GM19397 (cell line): ENCODE measurements at regions not wholly inside any gene's neighbourhood (a gene's known extent, or its start where the extent isn't known, plus 50 kb on each side); places are given as distances from the start of the nearest gene placed in this dataset.

Source experiments
- ATAC-seq: cut with Tn5 transposase; IDR thresholded peaks from one replicate; pipeline ENCODE4 v1.9.1; 2021; ENCODE audit warnings: mild to moderate bottlenecking, moderate library complexity; ENCODE audit not compliant: unreplicated experiment

DNA sequence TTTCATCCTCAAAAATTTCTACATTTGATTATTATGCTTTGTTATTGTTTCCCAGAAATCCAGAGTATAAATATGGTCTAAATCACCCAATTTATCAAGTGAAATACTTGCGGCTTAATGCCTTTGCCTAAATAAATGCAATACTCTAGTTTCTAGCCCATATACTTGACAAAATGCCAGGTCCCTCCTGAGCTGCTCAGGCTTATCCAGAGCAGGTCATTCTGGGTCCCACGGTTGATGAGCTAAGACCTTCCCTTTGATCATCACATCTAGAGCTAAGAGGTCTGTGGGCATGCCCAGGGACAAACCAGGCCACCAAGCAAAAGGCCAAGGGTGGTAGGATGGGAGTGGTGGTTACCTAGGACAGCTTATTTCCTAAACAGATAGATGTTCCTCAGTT lies 180.1 kb downstream of the SMIM20 start:
- no peak for ATAC-seq

DNA sequence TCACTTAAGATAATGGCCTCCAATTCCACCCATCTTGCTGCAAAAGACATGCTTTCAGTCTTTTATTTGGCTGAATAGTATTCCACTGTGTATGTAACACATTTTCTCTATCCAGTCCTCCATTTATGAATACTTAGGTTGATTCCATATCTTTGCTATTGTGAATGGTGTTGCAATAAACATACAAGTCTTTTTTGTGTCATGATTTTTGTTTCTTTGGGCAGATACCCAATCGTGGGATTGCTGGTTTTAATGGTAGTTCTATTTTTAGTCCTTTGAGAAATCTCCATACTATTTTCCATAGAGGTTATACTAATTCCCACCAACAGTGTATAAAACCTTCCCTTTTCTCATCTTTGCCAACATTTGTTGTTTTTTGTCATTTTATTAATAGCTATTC lies 180.9 kb downstream of the SMIM20 start:
- no peak for ATAC-seq

DNA sequence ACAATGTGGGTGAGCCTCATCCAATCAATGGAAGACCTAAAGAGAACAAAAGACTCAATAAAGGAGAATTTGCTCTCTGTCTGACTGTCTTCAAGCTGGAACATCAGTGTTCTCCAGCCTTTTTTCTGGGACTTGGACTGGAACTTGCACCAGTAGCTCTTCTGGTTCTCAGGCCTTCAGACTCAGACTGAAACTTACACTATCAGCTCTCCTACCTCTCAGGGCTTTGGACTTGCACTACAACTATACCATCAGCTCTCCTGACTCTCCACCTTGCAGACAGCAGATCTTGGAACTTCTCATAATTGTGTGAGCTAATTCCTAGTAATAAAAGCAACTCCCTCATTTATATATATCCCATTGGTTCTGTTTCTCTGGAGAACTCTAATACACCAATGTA lies 185.9 kb downstream of the SMIM20 start:
- no peak for ATAC-seq

DNA sequence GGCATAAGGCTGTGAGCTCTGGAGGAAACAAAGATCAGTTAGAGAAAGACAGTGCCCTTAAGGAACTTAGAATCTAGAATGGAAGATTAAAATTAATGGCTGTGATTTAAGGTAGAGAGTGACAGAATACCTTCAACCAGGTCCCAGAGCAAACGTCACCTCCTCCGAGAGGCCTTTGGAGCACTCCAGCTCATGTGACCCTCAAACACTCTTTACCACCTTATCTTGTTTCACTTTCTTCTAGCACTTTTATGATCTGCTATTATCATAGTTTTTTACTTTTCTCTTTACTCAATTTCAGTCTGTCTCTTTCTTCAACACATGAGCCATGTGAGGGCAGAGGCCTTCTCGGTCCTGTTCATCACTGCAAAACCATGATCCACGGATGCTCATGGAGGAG lies 187.0 kb downstream of the SMIM20 start:
- ATAC-seq = no peak

DNA sequence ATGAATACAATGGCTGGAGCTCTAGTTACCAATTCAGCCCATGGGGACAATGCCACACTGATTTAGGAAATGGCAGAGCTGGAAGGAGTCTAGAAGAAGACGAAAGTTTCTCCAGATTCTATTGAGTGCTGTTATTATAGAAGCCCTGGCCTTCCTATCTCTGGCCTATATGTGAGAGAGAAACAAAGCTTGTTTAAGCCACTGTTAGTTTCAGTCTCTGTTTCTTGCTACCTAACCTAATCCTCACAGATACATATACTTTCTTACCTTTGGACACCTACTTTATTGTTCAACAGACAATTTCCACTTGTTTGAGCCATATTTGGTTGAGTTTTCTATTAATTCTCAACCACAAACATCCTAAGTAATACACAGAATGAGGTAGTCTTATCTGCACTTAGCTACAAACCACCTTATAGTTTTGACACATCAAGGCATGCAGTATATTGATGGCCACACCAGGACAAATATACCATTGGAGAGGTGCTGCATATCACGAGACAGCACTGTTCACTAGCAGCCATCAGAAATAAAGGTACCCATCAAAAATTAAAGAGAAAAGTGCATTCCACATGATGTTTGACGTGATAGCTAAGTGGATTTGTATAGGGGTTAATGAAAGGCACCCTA lies 190.2 kb downstream of the SMIM20 start:
- ATAC-seq = no peak

DNA sequence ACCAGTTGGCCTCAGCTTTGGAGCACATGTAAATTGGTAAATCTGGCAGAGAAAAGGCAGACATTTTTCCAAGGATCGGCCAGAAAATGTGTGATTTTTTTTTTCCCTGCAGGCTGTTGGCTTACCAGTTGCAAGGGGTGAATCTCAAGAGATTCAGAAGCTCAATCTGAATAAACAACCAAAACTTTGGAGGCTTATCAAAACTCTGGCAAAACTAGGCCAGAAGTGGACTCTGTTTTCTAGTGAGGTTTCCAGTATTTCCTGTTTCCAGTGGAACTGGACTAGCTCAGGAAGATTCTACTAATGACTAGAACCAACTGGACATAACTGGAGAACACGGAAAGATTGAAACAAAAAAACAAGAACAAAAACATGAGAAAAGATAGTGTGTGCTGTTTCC lies 191.3 kb downstream of the SMIM20 start:
- ATAC-seq = no peak

DNA sequence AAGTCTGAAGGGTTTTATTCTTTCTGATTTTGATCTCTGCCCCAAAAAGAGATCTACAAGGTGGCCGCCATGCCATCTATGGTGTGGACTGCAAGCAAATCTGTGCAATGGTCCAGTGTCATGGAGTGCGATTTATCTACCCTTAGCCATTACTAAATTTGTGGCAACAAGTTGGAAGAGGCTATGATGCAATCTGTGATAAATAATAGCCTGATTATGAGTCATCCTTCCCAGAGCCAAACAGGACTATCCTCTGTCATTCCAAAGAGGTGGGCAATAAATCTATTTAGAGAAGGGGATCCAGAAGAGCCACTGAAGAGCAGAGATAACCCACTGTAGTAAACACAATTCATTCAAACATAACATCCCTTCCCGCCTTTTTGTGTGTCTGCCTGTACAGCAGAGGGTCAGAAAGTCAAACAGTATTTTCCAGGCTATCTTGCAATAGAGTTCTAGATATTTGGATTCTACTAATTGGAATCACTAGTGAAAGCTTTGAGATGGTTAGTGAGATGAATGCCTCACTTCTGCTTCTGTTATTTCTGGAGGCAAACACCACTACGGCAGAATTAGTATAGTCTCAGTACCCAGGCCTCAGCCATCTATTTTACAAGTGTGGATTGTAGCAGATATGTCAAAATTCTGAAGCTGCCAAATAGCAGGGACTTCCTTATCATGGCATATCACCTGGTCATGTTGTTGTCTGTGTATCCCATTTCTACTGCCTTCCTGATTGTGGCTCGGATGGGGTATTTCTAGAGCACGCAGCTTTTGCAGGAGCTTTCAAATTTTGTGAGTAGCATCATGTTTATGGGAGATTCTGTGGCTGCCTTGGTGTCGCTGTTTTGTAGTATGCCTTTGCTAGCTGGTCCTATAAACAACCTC lies 192.0 kb downstream of the SMIM20 start:
- no peak for ATAC-seq

DNA sequence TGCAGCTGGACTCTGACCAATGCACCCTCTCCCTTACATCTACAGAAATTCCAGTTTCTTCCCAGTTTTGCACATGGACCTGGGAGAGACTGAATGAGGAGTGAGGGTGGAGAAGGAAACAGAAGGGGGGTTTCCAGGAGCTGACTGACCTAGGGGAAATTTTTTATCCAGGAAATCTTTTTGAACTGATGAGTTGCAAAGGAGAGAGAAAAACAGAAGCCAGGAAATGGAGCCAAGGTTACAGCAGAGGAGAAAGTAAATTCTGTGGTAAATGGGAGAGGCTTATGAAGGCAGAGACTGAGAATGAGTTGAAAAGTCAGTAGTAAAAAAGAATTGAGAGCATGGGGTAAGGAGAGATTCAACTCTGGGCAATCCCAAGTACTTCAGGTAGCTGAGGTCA lies 192.8 kb downstream of the SMIM20 start:
- no peak for ATAC-seq

DNA sequence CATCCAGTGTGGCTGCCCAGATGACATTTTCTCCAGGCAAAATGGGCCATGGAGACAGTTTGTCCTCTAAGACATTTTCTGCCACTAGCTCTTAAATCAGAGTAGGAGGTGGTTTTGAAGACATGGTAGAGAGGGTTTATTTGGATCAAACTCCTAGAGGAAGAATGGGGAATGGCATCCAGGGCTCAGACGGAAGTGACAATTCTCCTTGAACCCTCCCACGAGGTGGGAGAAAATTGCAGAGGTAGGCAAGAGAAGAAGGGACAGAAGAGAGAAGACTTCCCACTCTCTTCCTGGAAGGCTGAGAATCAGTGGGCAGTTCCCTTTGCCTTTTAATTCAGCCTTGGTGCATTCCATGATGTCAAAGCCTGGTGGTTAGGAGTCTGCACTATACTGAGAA lies 194.0 kb downstream of the SMIM20 start:
- ATAC-seq = no peak

DNA sequence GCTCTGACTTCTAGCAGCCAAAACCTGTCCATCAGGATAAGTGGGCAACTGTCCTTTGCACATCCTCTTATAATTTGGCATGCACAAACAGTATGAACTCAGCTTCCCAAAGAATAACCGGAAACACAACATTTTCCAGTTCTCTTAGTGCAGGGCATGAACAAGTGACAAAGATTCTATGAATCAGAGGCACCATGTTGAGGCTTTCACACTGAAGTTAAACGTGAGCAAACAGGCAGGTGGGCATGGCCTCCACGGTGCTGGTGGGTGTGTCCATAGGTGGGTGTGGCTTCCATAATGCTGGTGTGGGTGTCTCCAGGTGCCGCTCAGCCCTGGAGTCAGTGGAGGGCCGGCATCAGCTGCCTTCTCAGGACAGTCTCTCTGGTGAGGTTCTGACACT lies 196.5 kb downstream of the SMIM20 start:
- no peak for ATAC-seq

DNA sequence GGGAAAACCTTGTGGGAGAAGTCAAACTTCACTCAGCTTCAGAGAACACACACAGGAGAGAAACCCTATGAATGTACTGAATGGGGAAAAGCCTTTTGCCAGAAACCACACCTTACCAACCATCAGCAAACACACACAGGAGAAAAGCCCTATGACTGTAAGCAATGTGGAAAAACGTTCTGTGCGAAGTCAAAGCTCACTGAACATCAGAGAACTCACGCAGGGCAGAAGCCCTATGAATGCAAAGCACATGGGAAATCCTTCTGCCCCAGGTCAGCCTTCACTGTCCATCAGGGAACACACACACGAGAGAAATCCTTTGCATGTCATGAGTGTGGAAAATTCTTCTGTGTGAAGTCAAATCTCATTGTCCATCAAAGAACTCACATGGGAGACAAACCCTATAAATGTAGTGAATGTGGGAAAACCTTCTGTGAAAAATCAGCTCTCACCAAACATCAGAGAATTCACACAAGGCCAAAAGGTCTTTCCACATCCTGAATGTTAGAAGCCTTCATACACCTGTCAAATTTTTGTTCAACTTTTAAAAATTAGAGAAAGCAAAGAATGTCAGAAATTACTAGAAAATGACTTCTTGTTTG lies 199.4 kb downstream of the SMIM20 start:
- no peak for ATAC-seq

DNA sequence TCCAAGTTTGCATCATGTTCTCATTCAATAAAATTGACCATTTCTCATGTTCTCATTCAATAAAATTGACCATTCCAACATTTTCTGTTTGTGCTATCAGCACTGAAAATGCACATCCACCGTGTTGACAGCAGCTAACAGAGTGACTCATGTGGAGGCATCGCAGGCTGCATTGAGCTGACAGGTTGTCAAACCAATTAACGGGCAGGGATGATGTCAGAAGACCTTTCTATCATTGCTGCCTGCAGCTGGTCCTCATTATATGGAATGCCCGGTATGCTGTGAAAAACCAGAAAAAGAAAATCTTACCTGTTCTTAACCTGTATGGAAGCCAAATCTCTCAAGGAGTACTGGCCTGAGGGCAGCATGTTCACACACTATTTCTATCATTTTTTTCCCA lies 202.0 kb downstream of the SMIM20 start:
- no peak for ATAC-seq

DNA sequence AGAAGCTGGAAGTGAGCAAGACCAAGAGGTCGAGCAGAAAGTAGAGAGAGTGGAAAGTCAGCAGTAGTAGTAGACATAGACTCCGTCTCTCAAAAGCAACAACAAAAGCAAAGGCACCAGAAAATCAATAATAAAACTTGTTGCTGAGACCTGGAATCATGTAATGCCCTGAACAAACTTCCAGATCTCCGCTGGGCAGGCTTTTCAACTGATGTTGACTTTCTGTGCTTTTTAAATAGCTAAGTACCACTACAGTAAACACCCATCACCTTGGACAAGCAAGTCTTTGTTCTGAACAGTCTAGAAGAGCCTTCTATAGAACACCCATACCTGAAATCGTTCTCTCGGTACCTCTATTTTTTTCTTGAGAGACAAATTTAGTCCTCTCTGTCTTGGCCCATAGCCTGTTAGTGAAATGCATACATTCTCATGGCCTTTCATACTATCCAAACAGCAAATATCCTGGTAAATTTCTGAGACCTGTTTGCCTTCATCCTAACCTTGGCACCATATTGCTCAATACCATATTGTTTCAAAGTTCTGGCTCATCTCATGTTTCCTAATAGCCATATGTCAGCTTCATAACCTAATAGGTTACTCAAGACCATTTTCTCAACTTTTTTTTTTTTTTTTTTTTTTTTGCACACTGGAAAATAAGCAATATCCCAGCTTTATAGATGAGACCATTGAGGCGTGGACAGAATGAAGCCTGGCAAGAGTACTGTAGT lies 200.6 kb upstream of the RBPJ start:
- no peak for ATAC-seq

DNA sequence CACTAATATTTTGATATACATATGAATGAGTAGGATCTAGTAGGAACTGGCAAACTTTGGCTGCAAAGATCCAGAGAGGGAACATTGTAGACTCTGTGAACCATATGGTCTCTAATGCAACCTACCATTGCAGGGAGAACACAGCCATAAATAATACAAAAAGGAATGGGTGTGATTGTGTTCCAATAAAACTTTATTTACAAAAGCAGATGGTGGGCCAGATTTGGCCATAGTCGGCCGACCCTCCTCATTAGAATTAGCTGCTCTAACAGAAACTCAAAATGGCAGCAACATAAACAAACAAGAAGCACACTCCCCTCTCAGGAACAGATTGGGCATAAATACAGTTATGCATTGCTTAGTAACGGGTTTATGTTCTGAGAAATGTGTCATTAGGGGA lies 198.1 kb upstream of the RBPJ start:
- ATAC-seq = no peak

DNA sequence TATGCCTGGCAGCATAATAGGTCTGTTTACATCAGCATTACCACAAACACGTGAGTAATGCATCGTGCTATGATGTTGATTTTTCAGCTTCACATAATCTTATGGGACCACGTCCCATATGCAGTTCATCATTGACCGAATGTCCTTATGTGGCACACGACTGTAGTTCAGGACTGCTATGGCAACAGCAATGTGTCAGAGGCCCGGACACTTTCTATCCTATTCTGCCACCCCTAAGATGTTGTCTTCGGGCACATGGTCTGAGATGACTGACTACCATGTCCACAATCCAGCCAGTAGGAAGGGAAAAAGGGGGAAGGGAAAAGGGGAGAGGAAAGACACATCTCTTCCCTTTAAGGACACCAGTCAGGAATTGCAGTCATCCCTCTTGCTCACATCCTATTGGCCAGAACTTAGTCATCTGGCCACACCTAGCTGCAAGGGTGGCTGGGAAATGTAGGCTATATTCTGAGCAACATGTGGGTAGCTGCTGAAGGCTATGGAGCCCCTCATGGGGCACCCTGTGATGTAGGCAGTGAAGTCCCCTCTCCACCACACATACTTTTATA lies 196.0 kb upstream of the RBPJ start:
- no peak for ATAC-seq

DNA sequence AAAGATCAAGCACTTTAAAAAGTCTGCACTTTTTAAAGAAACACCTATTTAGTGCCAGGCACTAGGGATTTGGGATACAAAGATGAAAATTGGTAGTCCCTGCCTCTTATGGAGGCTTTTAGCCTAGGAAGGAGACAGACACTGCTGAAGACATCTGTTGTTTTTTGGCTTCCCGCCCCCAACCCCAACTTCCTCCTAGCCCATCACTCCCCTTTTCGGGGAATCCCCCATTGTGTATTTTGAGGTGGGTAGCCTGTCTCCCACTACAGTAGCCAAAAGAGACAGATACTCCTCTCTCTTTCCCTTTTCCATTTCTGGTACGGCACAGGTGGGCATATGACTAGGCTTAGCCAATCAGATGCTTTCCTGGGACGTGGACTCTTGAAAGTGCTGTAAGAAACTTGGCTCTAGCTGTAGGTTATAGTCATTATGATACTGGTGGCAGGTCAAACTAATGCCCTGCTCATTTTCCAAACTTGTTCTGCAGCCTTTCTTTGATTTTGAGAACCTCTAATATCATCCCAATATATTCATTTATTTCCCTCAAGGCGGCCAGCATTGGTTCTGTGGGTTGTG lies 194.6 kb upstream of the RBPJ start:
- ATAC-seq = no peak

DNA sequence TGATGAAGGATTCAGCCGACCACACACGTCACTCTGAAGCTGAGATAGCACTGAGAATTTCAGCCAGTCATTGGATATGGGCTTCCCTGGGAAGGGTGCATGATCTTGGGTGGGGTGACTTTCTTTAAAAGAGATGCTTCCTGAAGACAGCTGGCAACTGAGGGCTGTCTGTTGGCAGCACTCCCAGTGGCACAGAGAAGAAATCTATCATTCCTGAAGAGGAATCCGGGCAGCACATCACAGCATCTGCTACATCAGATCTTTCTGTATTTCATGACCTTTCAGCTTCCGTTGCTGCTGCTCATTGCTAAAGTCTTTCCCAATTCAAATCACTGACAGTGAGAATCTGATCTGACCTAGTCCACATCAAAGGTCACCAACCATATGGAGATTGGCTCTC lies 193.8 kb upstream of the RBPJ start:
- ATAC-seq = no peak

DNA sequence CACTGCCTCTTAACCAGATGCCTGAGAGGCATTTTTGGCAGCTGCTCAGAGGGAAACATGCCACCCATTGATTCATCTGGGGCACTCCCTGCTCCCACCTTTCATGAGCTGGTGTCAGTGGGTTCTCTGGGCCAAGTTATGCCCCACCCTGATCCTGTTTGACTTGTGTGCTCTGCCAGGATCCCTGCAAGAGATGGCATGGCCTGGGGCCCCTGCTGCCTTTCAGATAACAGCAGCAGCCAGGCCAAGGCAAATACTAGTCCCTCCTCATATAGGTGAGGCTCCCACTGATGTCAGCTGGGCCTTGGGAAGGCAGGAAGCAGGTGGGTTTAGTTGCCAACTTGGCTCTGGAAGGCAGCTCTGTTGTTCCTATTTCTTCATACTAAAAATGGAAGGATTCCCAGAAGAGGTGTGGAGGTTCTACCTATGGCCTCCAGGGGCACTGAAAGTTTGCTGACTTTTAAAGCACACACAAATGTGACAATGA lies 192.9 kb upstream of the RBPJ start:
- ATAC-seq = no peak

DNA sequence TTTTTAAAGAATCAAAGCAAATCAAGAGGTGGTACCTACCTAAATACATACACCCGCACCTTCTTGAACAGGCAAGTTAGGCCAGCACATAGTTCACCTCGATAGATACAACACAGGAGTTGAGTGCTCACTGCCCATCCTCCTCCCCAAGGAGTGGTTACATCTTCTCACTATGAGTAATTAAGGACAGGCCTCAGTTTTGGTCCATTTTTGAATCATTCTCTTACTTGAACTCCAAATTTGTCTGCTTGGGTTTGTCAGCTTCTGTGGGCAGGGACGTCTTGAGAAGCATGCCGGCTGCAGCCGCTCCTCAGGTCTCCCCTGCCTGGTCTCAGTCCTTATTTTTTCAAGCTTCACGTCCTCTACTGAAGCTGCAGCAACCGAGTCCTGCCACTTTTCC lies 190.6 kb upstream of the RBPJ start:
- ATAC-seq = peak; percentile 54

DNA sequence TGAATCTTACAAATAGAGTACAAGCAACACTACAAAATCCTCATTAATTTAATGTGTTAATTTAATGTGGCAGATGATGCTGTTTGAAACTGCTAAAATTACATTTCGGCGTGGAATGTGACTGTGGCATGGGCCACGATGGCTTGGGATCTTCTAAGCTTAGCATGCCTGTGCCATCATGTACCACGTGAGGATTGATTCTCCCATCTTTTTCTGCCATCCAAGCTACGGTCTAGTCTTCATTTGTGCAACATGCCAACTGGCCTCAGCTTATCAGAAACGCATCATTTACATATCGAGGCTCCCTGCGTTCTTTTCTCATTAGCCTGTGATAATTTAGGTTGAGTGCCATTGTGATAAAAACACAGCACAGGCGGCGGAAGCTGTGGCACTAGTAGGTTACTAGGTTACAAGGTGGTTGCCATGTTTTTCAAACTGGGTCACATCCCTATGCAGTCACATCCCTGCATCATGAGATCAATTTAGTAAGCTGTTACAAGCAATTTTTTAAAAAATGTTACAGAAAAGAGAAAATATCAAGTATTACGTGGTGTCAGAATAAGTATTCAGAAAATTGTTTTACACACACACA lies 189.9 kb upstream of the RBPJ start:
- ATAC-seq = no peak
